Lung (tissue), 11 donors: ENCODE measurements at regions not wholly inside any gene's neighbourhood (a gene's known extent, or its start where the extent isn't known, plus 50 kb on each side); places are given as distances from the start of the nearest gene placed in this dataset.
A peak's percentile ranks its signal among the peaks of the same experiment; 100 is the strongest.

ENCODE experiments used
- ATAC-seq: fragments of 200-7000 bp; cut with Tn5 transposase; one replicate; pipeline ENCODE4 v1.9.1; 2020; ENCODE audit warnings: moderate number of reproducible peaks; ENCODE audit not compliant: insufficient read depth, low FRiP score
- DNase-seq, 3 donors: peaks; one replicate each; pipeline ENCODE4 v3.0.0-alpha.2; 2013 to 2017
- H3K27ac ChIP-seq, 2 donors: one replicate each; pipeline ENCODE4 v1.5.1; 2013; ENCODE audit warnings: mild to moderate bottlenecking in 2 of 2, moderate library complexity in 2 of 2, control low read depth in 1 of 2, inconsistent platforms in 1 of 2, low read depth in 1 of 2, low read length in 1 of 2
- H3K27me3 ChIP-seq, 3 donors: one replicate each; pipeline ENCODE4 v1.5.1; 2013; ENCODE audit warnings: low read length in 2 of 3; ENCODE audit not compliant: control insufficient read depth in 3 of 3, insufficient read depth in 3 of 3
- H3K36me3 ChIP-seq, 4 donors: one replicate each; pipeline ENCODE4 v1.5.1; 2013; ENCODE audit warnings: low read length in 4 of 4, mild to moderate bottlenecking in 1 of 4, moderate library complexity in 1 of 4; ENCODE audit not compliant: control insufficient read depth in 4 of 4, insufficient read depth in 4 of 4
- H3K4me1 ChIP-seq, 5 donors: one replicate each; pipeline ENCODE4 v1.5.1; 2013; ENCODE audit warnings: low read length in 5 of 5, mild to moderate bottlenecking in 2 of 5, moderate library complexity in 1 of 5; ENCODE audit not compliant: control insufficient read depth in 5 of 5, insufficient read depth in 5 of 5
- H3K4me3 ChIP-seq: one replicate; pipeline ENCODE4 v1.5.1; 2013; ENCODE audit warnings: mild to moderate bottlenecking, control low read depth, moderate library complexity
- H3K9ac ChIP-seq, 2 donors: one replicate each; pipeline ENCODE4 v1.5.1; 2013; ENCODE audit warnings: low read length in 2 of 2, control low read depth in 1 of 2; ENCODE audit not compliant: insufficient read depth in 1 of 2
- H3K9me3 ChIP-seq, 4 donors: one replicate each; pipeline ENCODE4 v1.5.1; 2013; ENCODE audit warnings: low read length in 3 of 4, mild to moderate bottlenecking in 1 of 4, moderate library complexity in 1 of 4; ENCODE audit not compliant: control insufficient read depth in 4 of 4, insufficient read depth in 3 of 4
- WGBS, 2 donors: extraction: QIAGEN DNeasy Blood & Tissue Kit; methylation state at CpG; one replicate each; pipeline ENCODE4 v1.1.7; 2013; 5-methylcytosine and 5-hydroxymethylcytosine counted together
- TF ChIP-seq, protein P1 (sequence below): IDR thresholded peaks from 2 replicates; pipeline ENCODE4 v1.5.1; 2012; ENCODE audit warnings: mild to moderate bottlenecking; ENCODE audit errors: control extremely low read depth, extremely low read depth
- donor health status: control.
- donor health status: control.
- donor health status: Bipolar disorder and iron deficiency.
- donor health status: healthy.
- donor health status: DM: yes; HTN: yes; CAD: no.

GRCh38 chr13:22198641-22199217, 527.9 kb downstream of the FGF9 start:
- peak in 1 of 3 donors; percentile 50 for DNase-seq
- 45 to 63% methylated on average over 10 of the region's 10 CpGs for WGBS, 2 donors
- Histone ChIP-seq H3K9ac (no peak overlapping the region), H3K4me3 (no peak overlapping the region), H3K4me1 (peaks cover 0 to 14% (median 4%) of the 10 kb centered on the region in 5 donors), H3K36me3 (no peaks in the 10 kb centered on the region), H3K27ac (no peak overlapping the region), H3K27me3 (no peaks in the 10 kb centered on the region), H3K9me3 (peaks cover 0 to 2% (median 0%) of the 10 kb centered on the region in 4 donors)
- TF ChIP-seq, protein P1, sequence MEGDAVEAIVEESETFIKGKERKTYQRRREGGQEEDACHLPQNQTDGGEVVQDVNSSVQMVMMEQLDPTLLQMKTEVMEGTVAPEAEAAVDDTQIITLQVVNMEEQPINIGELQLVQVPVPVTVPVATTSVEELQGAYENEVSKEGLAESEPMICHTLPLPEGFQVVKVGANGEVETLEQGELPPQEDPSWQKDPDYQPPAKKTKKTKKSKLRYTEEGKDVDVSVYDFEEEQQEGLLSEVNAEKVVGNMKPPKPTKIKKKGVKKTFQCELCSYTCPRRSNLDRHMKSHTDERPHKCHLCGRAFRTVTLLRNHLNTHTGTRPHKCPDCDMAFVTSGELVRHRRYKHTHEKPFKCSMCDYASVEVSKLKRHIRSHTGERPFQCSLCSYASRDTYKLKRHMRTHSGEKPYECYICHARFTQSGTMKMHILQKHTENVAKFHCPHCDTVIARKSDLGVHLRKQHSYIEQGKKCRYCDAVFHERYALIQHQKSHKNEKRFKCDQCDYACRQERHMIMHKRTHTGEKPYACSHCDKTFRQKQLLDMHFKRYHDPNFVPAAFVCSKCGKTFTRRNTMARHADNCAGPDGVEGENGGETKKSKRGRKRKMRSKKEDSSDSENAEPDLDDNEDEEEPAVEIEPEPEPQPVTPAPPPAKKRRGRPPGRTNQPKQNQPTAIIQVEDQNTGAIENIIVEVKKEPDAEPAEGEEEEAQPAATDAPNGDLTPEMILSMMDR, result no peak
- no peak for ATAC-seq

GRCh38 chr13:22200440-22200839, 529.6 kb downstream of the FGF9 start:
- peaks cover 0 to 14% (median 4%) of the 10 kb centered on the region in 5 donors for H3K4me1 ChIP-seq
- ATAC-seq, result no peak
- H3K9ac ChIP-seq, result no peak overlapping the region
- peaks cover 0 to 3% (median 0%) of the 10 kb centered on the region in 4 donors for H3K9me3 ChIP-seq
- H3K27ac ChIP-seq, result no peak overlapping the region
- 95 to 96% methylated on average over 1 of the region's 1 CpG for WGBS, 2 donors
- TF ChIP-seq, protein P1, result no peak
- DNase-seq, result peak in 2 of 3 donors; percentile 18 to 36
- no peaks in the 10 kb centered on the region for H3K36me3 ChIP-seq
- no peaks in the 10 kb centered on the region for H3K27me3 ChIP-seq
- H3K4me3 ChIP-seq, result no peak overlapping the region

- H3K36me3 ChIP-seq, result no peaks in the 10 kb centered on the region
- no peak overlapping the region for H3K27ac ChIP-seq
- 95 to 96% methylated on average over 2 of the region's 2 CpGs for WGBS, 2 donors
- peak in 1 of 3 donors; percentile 29 for DNase-seq
- peaks cover 0 to 14% (median 4%) of the 10 kb centered on the region in 5 donors for H3K4me1 ChIP-seq
- H3K9ac ChIP-seq, result no peak overlapping the region
- TF ChIP-seq, protein P1, result no peak
- no peaks in the 10 kb centered on the region for H3K27me3 ChIP-seq
- no peak overlapping the region for H3K4me3 ChIP-seq
- no peak for ATAC-seq
- H3K9me3 ChIP-seq, result peaks cover 0 to 3% (median 0%) of the 10 kb centered on the region in 4 donors
Measured at GRCh38 chr13:22201375-22201925, 530.6 kb downstream of the FGF9 start.
